ENCODE measurements at regions not wholly inside any gene's neighbourhood (a gene's known extent, or its start where the extent isn't known, plus 50 kb on each side); places are given as distances from the start of the nearest gene placed in this dataset.

- no peaks in the 10 kb centered on the region for H3K9me3 Mint-ChIP-seq (ENCODE audit: unreplicated experiment)
Measured at GRCh38 chr4:174036576-174036975, 246.9 kb downstream of the FBXO8 start.

DNA sequence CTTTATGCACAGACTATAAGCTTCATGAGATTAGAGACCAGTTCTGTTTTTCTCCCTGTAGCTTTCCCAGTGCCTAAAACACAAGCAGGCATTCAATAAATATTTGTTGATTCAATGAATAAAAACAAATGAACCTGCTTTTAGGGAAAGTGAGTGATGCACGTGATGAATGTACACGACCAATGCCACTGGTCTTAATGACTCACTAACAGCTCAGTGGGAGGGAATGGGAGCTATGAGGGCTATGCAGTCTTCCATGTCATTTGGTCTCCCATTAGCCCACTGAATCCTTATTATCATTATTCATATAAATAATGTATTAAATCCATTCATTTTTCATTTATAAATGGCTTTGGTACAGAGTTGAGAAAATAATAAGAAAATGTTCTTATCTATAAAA is 247.4 kb downstream of the FBXO8 start:
- Mint-ChIP-seq H3K27ac (ENCODE audit: unreplicated experiment) (no peak overlapping the region), H3K36me3 (ENCODE audit: low read depth, unreplicated experiment) (no peaks in the 10 kb centered on the region), H3K4me1 (ENCODE audit: unreplicated experiment) (no peaks in the 10 kb centered on the region), H3K9me3 (ENCODE audit: unreplicated experiment) (no peaks in the 10 kb centered on the region), H3K27me3 (ENCODE audit: unreplicated experiment) (no peaks in the 10 kb centered on the region), H3K4me3 (ENCODE audit: unreplicated experiment) (no peak overlapping the region)
- TF ChIP-seq, protein P1, sequence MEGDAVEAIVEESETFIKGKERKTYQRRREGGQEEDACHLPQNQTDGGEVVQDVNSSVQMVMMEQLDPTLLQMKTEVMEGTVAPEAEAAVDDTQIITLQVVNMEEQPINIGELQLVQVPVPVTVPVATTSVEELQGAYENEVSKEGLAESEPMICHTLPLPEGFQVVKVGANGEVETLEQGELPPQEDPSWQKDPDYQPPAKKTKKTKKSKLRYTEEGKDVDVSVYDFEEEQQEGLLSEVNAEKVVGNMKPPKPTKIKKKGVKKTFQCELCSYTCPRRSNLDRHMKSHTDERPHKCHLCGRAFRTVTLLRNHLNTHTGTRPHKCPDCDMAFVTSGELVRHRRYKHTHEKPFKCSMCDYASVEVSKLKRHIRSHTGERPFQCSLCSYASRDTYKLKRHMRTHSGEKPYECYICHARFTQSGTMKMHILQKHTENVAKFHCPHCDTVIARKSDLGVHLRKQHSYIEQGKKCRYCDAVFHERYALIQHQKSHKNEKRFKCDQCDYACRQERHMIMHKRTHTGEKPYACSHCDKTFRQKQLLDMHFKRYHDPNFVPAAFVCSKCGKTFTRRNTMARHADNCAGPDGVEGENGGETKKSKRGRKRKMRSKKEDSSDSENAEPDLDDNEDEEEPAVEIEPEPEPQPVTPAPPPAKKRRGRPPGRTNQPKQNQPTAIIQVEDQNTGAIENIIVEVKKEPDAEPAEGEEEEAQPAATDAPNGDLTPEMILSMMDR (IDR thresholded peaks at IDR 0.05; ENCODE audit: unreplicated experiment) = no peak
- no peak for DNase-seq (ENCODE audit: low spot score)

More at GRCh38 chr4:174036576-174036975, 246.9 kb downstream of the FBXO8 start:
- Mint-ChIP-seq H3K4me1 (ENCODE audit: unreplicated experiment) (no peaks in the 10 kb centered on the region), H3K27ac (ENCODE audit: unreplicated experiment) (no peak overlapping the region), H3K36me3 (ENCODE audit: low read depth, unreplicated experiment) (no peaks in the 10 kb centered on the region), H3K27me3 (ENCODE audit: unreplicated experiment) (no peaks in the 10 kb centered on the region), H3K4me3 (ENCODE audit: unreplicated experiment) (no peak overlapping the region)
- DNase-seq (ENCODE audit: low spot score) = no peak
- TF ChIP-seq, protein P1 (IDR thresholded peaks at IDR 0.05; ENCODE audit: unreplicated experiment) = no peak

- Mint-ChIP-seq H3K4me3 (ENCODE audit: unreplicated experiment) (no peak overlapping the region), H3K36me3 (ENCODE audit: low read depth, unreplicated experiment) (no peaks in the 10 kb centered on the region), H3K4me1 (ENCODE audit: unreplicated experiment) (no peaks in the 10 kb centered on the region), H3K27ac (ENCODE audit: unreplicated experiment) (no peak overlapping the region), H3K9me3 (ENCODE audit: unreplicated experiment) (no peaks in the 10 kb centered on the region), H3K27me3 (ENCODE audit: unreplicated experiment) (no peaks in the 10 kb centered on the region)
- TF ChIP-seq, protein P1 (IDR thresholded peaks at IDR 0.05; ENCODE audit: unreplicated experiment) = no peak
- DNase-seq (ENCODE audit: low spot score) = no peak
Measured at GRCh38 chr4:174023641-174024040, 259.8 kb downstream of the FBXO8 start.

DNA sequence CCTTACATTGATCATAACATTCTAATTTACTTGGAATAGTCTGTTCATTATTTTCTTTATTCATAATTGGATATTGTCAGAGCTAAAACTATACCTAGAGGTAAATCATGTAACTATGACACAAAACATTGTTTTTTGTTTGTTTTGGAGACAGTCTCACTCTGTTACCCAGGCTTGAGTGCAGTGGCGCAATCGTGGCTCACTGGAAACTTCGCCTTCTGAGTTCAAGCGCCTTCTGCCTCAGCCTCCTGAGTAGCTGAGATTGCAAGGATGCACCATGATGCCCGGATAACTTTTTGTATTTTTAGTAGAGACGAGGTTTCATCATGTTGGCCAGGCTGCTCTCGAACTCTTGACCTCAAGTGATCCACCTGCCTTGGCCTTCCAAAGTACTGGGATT is 265.2 kb downstream of the FBXO8 start:
- no peaks in the 10 kb centered on the region for H3K9me3 Mint-ChIP-seq (ENCODE audit: unreplicated experiment)
- H3K36me3 Mint-ChIP-seq (ENCODE audit: low read depth, unreplicated experiment) = no peaks in the 10 kb centered on the region
- no peak overlapping the region for H3K4me3 Mint-ChIP-seq (ENCODE audit: unreplicated experiment)
- TF ChIP-seq, protein P1 (IDR thresholded peaks at IDR 0.05; ENCODE audit: unreplicated experiment) = no peak
- DNase-seq (ENCODE audit: low spot score) = no peak
- H3K4me1 Mint-ChIP-seq (ENCODE audit: unreplicated experiment) = peaks cover 3% of the 10 kb centered on the region
- no peak overlapping the region for H3K27ac Mint-ChIP-seq (ENCODE audit: unreplicated experiment)
- H3K27me3 Mint-ChIP-seq (ENCODE audit: unreplicated experiment) = no peaks in the 10 kb centered on the region

DNA sequence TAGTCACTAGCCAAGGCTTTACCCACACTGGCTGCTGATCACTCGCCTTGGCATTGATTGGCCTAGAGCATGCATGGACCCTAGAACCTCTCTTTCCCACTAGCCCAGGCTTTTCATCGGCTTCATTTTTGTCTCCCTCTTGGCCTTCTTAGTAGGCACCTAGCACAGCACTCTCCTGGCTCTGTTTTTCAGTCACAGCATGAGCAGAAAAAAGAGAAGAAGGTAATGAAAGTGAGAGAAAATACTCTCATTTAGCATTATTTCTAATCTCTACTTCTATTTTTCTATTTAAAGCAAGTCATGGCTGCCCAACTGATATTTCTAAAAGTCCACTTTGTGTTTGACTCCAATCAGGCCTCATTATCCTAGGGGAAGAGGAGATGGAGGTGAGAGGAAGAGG is 267.2 kb downstream of the FBXO8 start:
- Mint-ChIP-seq H3K27me3 (ENCODE audit: unreplicated experiment) (no peaks in the 10 kb centered on the region), H3K36me3 (ENCODE audit: low read depth, unreplicated experiment) (no peaks in the 10 kb centered on the region), H3K27ac (ENCODE audit: unreplicated experiment) (no peak overlapping the region), H3K4me3 (ENCODE audit: unreplicated experiment) (no peak overlapping the region), H3K4me1 (ENCODE audit: unreplicated experiment) (peaks cover 3% of the 10 kb centered on the region), H3K9me3 (ENCODE audit: unreplicated experiment) (no peaks in the 10 kb centered on the region)
- no peak for DNase-seq (ENCODE audit: low spot score)
- TF ChIP-seq, protein P1 (IDR thresholded peaks at IDR 0.05; ENCODE audit: unreplicated experiment) = no peak
